ENCODE measurements at regions not wholly inside any gene's neighbourhood (a gene's known extent, or its start where the extent isn't known, plus 50 kb on each side); places are given as distances from the start of the nearest gene placed in this dataset.

DNA sequence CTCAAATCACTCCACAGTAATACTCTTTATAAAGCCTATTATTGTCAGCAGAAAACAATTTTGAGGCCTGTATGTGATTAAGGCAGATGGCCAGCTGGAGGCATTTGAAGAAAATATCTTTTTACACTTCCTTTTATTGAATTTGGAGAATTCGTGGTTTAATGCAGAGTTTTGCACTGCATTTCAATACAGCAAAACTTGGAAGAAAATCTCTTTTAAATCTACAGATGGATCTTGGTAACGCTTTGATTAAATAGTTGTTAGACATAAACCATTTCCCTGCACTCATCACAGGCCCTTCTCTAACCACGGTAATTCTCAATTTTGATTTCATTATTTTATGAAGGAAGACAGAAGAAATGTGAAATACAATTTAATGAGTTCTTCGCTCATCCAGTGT is 185.7 kb downstream of the RFC3 start:
- TF ChIP-seq POLR2AphosphoS5 (IDR thresholded peaks at IDR 0.05; ENCODE audit: low read depth, low read length): no peak
- no peak for TF ChIP-seq TAF1 (IDR thresholded peaks at IDR 0.05; ENCODE audit: borderline replicate concordance, low read depth, low read length)
